ENCODE measurements at regions not wholly inside any gene's neighbourhood (a gene's known extent, or its start where the extent isn't known, plus 50 kb on each side); places are given as distances from the start of the nearest gene placed in this dataset.

- Histone ChIP-seq H3K36me3 (no peaks in the 10 kb centered on the region), H3K27me3 (no peaks in the 10 kb centered on the region), H3K4me3 (no peak overlapping the region), H3K4me1 (no peaks in the 10 kb centered on the region), H3K27ac (no peak overlapping the region), H3K9me3 (no peaks in the 10 kb centered on the region)
- DNase-seq (no peak), ATAC-seq (no peak)
- TF ChIP-seq CTCF (IDR thresholded peaks at IDR 0.05) (no peak), POLR2A (IDR thresholded peaks at IDR 0.05) (no peak)
- WGBS, 4 donors, result 41 to 83% (median 51%) methylated on average over 2 of the region's 2 CpGs
- intact Hi-C loops (cut with DNase I), result no loop called here
Observed at GRCh38 chr6:95365454-95365853, 211.9 kb upstream of the MANEA start.

GRCh38 chr6:95366414-95366813, 210.9 kb upstream of the MANEA start:
- intact Hi-C loops (cut with DNase I), result no loop called here

GRCh38 chr6:95383878-95384277, 193.5 kb upstream of the MANEA start:
- intact Hi-C loops (cut with DNase I), result no loop called here
- ATAC-seq, result no peak

More at GRCh38 chr6:95366414-95366813, 210.9 kb upstream of the MANEA start:
- Histone ChIP-seq H3K27ac (no peak overlapping the region), H3K9me3 (no peaks in the 10 kb centered on the region), H3K4me1 (no peaks in the 10 kb centered on the region), H3K36me3 (no peaks in the 10 kb centered on the region), H3K27me3 (no peaks in the 10 kb centered on the region), H3K4me3 (no peak overlapping the region)
- whole genome bisulfite sequencing, 4 donors, result 60 to 72% (median 65%) methylated on average over 4 of the region's 4 CpGs
- no peak for ATAC-seq
- TF ChIP-seq POLR2A (IDR thresholded peaks at IDR 0.05), result no peak
- TF ChIP-seq CTCF (IDR thresholded peaks at IDR 0.05), result no peak
- no peak for DNase-seq

GRCh38 chr6:95384988-95385387, 192.3 kb upstream of the MANEA start:
- DNase-seq (peak in 1 of 5 donors; percentile 49), ATAC-seq (no peak)
- Histone ChIP-seq H3K27ac (no peak overlapping the region), H3K36me3 (no peaks in the 10 kb centered on the region), H3K4me3 (no peak overlapping the region), H3K4me1 (no peaks in the 10 kb centered on the region), H3K27me3 (no peaks in the 10 kb centered on the region), H3K9me3 (peaks cover 0 to 6% (median 2%) of the 10 kb centered on the region in 12 donors)
- intact Hi-C loops (cut with DNase I), result no loop called here
- TF ChIP-seq POLR2A (IDR thresholded peaks at IDR 0.05), result no peak
- no peak for TF ChIP-seq CTCF (IDR thresholded peaks at IDR 0.05)
- WGBS, 4 donors, result 83 to 89% (median 88%) methylated on average over 7 of the region's 7 CpGs

More at GRCh38 chr6:95383878-95384277, 193.5 kb upstream of the MANEA start:
- Histone ChIP-seq H3K4me1 (no peaks in the 10 kb centered on the region), H3K36me3 (no peaks in the 10 kb centered on the region), H3K9me3 (peaks cover 0 to 15% (median 3%) of the 10 kb centered on the region in 12 donors), H3K27ac (no peak overlapping the region), H3K27me3 (no peaks in the 10 kb centered on the region), H3K4me3 (no peak overlapping the region)
- DNase-seq, result peak in 1 of 5 donors; percentile 34
- TF ChIP-seq POLR2A (IDR thresholded peaks at IDR 0.05) (no peak), CTCF (IDR thresholded peaks at IDR 0.05) (no peak)
- 62 to 91% (median 84%) methylated on average over 2 of the region's 2 CpGs for WGBS, 4 donors

Data from heart left ventricle (tissue), 16 donors.